ENCODE measurements at regions not wholly inside any gene's neighbourhood (a gene's known extent, or its start where the extent isn't known, plus 50 kb on each side); places are given as distances from the start of the nearest gene placed in this dataset.

DNA sequence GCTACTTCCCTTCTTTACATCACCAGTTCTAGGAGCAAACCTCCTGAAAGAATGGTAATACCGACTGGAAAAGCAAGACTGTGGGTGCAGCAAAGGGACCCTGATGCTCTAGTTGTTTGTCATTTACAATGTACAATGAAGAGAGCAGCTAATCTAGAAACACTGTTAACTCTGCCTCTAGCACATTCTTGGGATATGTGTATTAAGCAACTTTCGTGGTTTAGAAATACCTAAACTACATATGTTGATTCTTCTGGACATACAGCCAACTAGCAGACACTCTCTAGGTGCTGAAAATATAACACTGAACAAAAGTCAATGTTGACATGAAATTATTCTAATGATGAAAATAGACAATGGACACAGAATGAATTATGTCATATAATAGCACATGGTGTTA lies 440.3 kb upstream of the MC4R start:
- DNase-seq: no peak

DNA sequence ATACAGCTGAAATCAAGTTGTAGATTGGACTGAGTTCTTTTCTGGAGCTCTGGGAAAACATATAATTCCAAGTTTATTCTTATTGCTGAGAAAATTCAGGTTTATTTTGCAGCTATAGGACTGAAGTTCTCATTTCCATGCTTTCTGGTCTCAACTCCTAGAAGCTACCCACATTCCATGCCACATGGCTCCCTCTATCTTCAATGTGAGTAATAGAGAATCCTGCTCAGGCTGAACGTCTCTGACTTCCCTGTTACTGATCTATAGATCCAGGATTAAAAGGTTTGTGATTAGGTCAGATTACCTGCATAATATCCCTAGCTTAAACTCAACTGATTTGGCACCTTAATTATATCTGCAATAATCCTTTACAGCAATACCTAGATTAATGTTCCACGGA lies 453.8 kb upstream of the MC4R start:
- DNase-seq: no peak

DNA sequence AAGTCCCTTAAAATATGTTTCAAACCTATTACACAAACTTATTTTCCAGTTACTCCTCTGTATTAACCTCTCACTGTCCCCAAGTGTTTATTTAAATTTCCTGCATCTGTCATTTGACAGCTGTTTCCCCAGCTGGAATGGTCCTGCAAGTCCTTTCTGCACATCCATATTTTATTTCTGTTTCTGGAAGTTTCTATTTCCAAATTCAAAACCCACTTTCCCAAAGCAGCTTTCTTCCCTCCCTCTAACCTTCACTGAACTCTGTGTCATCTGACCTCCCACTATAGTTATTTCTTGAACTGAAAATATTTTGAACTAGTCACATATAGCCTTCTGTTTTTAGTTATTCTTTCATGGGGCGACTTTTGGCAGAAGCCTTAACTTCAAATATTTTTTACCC lies 459.4 kb upstream of the MC4R start:
- no peak for DNase-seq

DNA sequence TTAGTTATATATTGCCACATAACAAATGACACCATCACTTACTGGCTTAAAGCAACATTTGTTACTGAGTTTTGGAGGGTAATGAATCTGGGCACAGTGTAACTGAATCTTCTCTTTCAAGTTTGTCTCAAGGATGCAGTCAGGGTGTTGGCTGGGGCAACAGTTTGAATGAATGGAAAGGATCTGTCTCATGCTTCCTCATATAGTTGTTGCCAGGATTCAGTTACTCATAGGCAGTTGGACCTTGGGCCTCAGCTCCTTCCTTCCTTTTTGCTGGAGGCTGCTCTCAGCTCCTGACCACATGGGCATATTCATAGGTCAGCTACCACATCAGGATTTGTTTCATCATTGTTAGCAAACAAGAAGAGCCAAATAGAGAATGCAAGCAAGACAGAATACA lies 466.1 kb upstream of the MC4R start:
- no peak for DNase-seq

DNA sequence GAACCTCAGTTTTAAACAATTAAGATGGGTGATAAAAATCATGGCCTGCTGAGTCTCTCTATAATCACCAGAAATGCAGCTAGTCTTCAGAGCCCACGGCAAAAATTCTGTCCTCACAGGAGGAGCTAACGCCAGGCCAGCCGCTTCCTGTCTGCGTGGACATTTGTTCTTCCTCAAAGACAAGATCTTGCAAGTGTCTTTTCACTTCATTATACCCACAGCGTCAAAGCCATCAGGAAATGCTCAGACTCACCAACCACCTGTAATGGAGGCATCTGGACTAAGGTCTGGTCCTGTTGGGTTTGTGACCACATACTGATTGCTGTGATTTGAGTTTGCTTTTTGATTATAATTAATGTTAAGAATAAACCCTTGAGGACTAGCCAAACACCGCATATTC lies 473.8 kb upstream of the MC4R start:
- no peak for DNase-seq

DNA sequence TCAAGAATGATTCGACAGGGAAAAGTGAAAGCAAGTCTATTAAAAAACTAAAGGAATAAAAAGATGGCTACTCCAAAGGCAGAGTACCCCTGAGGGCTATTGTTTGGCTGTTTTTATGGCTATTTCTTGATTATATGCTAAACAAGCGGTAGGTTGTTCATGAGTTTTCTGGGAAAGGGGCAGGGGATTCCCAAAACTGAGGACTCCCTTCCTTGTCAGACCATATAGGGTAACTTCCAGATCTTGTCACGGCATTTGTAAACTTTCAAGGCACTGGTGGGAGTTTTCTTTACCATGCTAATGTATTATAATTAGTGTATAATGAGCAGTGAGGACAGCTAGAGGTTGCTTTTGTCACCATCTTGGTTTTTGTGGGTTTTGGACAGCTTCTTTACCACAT lies 474.9 kb upstream of the MC4R start:
- no peak for DNase-seq

DNA sequence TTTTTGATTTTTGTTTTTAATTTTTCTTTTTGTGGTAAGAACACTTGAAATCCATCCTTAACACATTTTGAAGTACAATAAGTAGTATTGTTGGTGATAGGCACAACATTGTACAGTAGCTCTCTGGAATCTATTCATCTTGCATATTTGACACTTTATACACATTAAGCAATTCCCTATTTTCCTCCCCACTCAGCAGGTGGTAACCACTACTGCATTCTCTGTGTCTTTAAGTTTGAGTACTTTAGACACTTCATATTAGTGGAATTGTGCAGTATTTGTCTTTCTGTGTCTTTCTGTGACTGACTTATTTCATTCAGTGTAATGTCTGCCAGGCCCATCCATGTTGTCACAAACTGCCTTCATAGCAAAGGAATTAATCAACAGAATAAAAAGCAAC lies 471.7 kb upstream of the CDH20 start:
- DNase-seq: no peak

DNA sequence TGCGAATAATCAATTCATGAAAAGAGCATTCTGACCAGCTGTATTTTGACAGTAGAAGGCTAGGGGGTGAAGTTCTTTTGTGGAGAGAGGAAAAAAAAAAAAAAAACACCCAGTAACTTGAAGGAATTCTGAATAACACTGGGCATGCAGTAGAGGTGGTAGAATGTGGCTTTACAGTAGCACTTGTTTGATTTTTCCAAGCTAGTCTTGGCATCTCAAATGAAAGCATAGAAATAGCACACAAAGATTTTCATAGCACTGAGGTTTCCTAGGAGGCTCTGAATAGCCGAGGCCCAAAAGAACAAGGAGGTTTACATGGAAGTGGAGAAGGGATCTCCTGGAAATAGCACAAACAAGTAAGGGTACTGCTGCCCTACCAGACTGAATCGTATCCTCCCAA lies 470.2 kb upstream of the CDH20 start:
- DNase-seq: no peak

DNA sequence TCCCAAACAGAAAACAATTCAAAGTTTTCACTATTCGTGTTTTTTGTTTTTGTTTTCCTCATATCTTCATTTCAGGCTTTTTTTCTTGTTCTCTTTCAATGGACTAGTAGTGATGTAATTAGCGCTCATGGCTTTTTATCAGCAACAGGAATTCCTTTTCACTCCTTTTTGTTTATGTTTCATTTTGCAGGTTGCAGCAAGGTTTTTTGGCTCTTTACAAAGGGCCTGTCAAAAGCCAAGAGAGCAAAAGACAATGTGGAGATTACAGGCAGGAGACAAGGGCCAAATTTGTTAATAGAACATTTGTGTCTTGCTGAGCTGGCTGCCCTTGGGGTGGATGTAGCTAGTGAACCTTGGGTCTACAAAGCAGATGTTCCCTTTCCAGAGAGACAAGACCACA lies 467.4 kb upstream of the CDH20 start:
- no peak for DNase-seq

DNA sequence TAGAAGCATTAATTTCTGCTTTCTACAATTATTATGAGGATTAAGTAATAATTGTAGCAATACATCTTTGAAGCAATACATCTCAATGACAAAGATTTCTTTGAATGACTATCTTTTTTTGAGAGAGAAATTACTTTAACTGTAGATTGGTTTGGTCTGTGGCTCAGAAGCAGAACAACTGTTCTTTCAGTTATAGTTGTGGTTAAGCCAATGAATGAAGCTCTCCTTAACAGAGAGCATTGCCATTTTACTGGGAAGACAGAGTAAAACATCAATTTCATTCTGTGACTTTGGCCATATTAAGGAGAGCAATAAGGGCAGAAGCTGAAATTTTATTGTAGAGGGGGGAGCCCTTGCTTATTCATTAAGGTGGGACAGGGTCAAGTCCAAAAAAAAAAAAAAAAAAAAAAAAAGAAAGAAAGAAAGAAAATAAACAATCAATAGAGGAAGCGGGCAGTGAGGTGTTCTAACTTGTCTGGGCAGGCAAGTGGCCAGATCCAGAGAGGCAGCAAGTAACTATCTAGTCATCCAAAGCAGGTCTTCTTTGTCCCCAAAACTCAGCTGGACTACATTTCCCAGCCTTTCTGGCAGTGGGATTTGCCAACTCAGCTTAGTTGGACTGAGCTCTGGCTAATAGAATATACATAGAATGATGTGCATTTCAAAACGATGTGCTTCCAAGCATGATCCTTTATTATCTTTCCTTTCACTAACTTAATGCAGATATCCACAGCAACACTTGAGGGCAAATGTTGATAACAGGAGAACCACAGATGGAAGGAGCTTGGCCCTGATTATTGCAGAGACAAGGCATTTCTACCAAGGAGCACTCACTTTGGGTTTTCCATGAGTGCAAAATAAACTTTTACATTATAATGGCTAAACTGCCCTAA lies 462.7 kb upstream of the CDH20 start:
- DNase-seq: no peak

DNA sequence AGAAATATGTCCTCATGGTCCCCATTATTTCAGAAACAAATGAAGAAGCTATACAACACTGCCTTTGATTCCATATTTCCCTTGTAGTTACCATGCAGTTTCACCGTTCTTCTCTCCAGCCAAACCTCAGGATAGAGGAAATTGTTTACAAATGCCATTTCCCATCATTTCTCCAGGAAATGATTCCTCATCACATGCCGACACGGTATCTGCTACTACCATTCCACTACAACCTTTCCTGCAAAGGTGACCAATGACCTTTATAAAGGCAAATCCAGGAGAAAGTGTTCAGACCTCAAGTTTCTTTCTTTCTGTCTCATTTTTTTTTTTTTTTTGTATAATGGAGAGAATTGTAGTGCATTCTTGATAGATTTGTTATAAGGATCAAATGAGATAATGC lies 460.8 kb upstream of the CDH20 start:
- DNase-seq: no peak

DNA sequence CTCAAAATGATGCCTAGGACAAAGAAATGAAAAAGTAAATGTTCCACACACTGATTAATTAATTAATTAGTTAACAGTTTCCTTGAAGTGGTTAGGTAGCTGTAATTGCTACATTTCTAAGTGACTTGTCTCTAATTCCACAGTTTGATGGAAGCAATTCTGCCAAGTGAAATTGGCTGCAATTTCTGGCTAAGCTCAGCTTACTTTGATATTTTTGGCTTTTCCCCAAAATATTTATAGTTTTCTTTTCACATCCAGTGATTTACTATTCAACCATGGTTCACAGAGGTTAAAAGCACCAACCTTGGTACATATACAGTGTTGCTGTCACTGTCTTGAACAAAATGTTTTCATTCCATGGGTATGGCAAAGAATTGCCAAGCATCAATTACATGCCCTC lies 459.5 kb upstream of the CDH20 start:
- DNase-seq: no peak

DNA sequence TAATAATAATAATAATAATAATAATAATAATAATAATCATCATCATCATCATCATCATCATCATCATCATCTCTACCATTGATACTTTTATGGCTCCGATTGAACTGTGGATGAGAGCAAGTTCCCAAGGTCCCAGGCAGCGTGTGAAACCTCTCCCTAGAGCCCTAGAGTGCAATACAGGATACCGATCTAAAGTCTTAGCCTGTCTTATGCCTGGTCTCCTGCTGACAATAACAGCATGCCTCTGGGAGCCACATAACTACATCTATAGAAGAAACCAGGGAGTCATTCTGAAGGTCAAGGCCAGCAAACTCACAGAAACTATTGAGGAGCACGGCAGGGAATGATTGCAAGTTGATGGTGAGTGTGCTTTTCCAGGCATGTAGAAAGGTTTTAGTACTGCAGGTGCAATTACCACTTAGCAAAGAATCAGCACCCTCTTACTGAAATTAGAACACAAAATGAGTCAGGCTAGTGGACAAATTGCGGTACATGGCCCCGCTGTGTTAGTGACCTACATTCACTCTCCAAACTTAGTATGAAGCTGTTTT lies 457.2 kb upstream of the CDH20 start:
- no peak for DNase-seq

DNA sequence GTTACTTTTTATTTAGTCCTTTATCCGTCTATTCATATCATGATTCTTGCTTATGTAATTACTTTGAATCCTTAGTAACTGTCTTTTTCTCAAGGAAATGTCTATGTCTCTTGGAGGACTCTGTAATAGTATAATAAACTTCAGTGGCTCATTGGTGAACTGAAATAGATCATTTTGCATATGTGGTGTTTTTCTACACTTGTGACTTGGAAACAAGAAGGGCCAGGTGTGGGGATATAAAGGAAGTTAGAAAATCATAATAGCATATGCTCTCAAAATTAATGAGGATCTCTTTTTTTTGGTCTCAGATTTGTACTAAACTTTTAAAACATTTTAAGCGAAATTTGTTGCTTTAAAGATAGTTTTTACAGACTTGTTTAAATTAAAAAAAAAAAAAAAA lies 453.0 kb upstream of the CDH20 start:
- no peak for DNase-seq

DNA sequence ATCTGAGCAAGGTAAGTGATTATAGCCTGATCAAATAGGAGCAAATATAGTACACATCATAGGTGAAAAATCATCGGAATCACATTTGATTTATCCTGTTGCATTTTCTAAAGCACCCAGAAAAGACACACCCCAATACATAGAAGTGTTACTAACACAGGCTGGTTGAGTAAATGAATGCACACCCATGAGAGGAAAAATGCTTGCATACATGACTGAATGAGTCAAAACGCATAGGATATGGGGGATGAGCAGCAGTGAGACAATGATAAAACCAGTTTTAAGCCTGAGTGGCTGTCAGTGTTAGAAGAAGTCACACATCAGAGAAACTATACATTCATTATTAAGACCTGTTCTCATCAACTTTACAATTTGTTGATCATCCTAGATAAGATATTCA lies 449.6 kb upstream of the CDH20 start:
- no peak for DNase-seq

DNA sequence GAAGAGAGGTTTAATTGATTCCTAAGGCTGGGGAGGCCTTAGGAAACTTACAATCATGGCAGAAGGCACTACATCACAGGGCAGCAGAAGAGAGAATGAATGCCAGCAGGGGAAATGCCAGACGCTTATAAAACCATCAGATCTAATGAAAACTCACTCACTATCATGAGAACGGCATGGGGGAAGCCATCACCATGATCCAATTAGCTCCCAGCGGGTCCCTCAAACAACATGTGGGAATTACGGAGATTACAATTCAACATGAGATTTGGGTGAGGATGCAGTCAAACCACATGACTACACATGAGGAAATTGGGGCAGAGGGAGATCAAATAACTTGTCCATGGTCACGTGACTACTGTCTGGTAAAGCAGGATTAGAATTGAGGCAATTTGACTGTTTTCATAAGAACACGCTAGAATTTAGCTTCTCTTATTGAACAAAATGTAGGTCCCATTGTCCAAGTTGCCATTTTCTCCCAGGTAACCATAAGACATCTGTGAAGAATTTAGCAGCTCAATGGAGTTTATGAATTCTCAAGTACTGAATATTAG lies 445.1 kb upstream of the CDH20 start:
- DNase-seq: no peak

DNA sequence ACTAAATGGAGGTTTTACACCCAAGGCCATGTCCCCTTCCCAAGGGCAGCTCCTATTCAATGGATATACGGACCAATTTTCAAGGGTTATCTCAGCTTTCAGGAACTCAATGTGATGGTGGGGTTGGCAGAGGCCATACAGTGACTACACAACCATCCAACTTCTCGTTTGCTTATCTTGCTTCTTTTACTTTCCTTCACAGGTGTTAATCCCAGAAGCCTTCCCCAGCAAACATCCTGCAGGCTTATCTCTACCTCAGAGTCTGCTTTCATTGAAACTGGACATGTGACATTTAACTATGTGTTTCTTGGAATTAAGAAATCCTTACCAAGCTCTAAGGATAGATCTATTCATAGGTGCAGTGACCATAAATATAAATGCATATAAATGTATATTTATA lies 443.8 kb upstream of the CDH20 start:
- DNase-seq: no peak

DNA sequence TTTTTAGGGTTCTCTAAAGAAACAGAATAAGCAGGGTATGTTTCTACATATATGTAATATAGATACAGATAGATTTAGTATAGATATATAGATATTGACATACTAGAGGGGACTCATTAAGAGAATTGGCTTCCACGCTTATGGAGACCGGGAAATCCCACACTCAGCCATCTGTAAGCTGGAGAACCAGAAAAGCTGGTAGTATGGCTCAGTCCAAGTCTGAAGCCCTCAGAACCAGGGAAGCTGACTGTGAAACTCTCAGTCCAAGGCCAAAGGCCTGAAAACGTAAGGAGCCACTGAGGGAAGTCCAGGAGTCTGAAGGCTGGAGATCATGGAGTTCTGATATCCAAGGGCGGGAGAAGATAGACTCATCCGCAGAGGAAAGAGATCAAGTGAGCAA lies 441.3 kb upstream of the CDH20 start:
- DNase-seq: no peak

DNA sequence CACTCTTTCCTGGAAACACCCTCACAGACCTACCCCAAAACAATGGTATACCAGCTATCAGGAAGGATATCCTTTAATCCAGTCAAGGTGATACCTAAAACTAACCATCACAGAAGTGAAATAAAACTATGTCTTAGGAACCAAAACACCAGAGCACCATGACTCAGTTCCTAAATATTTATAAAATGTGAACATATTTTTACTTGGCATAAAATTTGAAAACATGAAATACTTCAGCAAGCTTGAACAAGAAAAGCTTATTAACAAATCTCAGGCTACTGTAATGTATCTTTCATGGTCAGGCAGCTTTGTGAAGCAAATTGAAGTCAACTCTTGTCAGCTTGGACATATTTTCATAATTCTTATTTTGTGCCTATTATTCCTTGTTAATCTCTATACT lies 440.8 kb upstream of the CDH20 start:
- DNase-seq: peak; percentile 11

DNA sequence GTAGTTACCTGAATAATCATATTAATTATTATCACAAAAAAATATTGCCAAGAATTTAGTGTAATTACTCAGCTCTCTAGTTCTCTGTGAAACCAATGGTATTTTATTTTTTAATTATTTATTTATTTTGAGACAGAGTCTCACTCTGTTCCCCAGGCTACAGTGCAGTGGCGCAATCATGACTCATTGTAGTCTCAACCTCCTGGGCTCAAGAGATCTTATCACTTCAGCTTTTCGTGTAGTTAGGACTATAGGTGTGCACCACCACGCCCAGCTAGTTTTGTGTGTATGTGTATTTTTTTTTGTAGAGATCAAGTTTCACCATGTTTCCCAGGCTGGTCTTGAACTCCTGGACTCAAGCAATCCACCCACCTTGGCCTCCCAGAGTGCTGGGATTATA lies 440.4 kb upstream of the CDH20 start:
- DNase-seq: peak; percentile 50

DNA sequence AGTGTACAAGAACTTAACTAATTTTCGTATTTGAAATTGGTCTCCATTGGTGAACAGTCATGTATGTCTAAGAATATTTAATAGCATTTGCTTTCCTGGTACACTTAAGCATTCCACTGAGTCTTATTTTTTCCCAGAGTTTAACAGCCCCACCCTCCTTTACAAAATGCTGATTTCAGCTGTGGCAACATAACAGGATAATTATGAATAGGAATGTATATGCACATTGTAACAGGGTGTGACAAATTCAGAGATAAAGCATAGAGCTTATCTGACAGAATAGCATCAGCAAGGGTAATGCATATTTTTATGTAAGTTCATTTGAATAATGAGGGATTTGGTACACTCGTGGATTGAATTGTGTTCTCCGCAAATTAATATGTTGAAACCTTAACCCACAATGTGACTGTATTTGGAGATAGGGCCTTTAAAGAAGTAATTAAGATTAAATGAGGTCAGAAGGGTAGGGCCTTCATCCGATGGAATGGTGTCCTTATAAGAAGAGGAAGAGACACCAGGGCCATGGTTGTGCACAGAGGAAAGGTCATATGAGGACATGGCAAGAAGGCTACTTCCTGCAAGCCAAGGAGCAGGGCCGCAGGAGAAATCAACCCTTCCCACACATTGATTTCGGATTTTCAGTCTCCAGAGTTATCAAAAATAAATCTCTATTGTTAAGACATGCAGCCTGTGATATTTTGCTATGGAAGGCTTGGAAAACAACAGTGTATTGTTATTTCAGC lies 439.7 kb upstream of the CDH20 start:
- DNase-seq: no peak

DNA sequence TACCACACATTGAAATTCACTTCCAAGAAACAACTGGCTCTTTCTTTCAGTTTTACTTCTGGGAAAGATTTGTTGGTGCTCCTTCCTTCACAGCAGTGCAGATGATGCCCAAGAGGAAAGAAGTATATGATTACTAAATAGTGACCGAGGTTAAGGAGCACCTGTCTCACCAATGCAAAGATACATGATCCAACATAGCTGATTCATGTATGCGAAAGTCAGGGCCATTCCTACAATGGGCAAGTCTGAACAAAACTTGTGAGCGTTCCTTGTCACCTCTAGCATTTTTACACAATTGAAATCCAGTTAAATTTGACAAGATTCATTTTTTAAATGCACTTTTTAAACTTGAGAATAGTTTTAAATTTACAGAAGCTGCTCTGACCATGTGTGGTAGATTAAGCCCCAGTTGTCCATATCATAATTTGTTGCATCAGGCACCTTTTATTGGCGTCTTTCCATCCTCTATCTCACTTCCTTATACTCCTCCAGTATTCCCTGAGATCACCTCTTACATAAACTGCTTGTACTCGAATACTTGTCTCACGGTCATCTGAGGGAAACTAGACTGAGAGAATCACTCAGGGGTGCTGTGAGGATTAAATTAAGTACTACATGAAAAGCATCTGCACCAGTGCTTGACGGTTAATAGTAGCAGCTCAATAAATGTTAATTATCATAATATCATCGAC lies 438.8 kb upstream of the CDH20 start:
- no peak for DNase-seq

DNA sequence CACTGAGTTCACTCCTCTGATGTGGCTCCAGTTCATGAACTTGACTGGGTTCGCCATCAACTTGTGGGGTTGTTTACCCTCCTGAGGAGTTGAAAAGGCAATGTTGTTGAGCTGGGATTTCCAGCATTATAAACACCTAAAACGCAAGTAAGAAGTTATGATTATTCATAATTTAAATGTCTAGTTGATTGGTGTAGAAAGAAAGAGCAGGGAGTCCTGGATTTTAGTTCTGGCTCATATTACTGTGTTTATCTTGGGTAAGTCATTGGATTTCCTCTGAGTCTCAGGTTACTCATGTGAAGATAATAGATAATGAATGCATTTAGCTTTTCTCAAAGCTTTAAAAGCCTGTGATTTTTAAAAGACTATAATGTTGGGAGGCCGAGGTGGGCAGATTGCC lies 438.0 kb upstream of the CDH20 start:
- no peak for DNase-seq

All from EL (cell line).